GM18517 (cell line): ENCODE measurements at regions not wholly inside any gene's neighbourhood (a gene's known extent, or its start where the extent isn't known, plus 50 kb on each side); places are given as distances from the start of the nearest gene placed in this dataset.
"Not testable (repeated sequence)": the region's sequence is repeated elsewhere in the genome, so short reads cannot be mapped to it uniquely, and the experiment has no call there.

ENCODE experiments used
- ATAC-seq: cut with Tn5 transposase; IDR thresholded peaks from one replicate; pipeline ENCODE4 v1.9.1; 2021; ENCODE audit warnings: mild to moderate bottlenecking, moderate library complexity; ENCODE audit not compliant: unreplicated experiment

DNA sequence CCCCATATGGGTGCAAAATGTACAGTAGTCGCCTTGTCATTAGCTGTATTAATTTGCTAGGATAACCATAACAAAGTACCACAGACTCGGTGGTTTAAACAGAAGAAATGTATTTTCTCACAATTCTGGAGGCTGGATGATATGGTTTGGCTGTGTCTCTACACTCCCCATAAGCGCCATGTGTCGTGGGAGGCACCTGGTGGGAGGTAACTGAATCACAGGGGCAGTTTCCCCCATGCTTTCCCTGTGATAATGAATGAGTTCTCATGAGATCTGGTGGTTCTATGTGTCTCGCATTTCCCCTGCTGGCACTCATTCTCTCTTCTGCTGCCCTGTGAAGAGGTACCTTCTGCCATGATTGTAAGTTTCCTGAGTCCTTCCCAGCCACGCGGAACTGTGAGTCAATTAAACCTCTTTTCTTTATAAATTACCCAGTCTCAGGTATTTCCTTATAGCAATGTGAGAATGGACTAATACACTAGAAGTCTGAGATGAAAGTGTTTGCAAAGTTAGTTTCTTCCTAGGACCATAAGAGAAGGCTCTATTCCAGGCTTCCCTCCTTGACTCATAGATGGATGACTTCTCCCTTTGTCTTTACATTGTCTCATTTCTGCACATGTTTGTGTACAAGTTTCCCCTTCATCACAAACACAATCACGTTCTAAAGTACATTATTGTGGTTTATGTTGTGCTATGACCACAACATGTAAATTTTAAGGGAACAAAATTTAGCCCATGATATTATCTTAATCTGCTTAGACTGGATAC is 1442.6 kb downstream of the SUCLG1 start:
- no peak for ATAC-seq

DNA sequence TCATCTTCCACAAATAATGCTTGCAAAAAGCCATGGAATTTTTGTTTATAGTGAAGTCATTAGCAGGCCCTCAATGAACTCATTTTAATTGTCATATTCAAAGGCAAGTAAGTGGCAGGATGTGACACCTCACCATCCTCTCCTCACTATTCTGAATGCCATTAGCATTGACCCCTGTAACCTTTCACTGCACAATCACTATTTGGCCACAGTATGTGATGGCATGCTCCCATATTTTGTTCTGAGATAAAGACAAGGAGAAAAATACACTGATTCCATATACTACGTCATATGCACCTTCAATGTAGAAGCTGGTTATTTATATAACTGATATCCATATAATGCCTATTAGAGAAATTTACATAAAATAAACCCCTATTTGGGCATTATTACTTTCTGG is 1443.2 kb downstream of the SUCLG1 start:
- ATAC-seq, result no peak

DNA sequence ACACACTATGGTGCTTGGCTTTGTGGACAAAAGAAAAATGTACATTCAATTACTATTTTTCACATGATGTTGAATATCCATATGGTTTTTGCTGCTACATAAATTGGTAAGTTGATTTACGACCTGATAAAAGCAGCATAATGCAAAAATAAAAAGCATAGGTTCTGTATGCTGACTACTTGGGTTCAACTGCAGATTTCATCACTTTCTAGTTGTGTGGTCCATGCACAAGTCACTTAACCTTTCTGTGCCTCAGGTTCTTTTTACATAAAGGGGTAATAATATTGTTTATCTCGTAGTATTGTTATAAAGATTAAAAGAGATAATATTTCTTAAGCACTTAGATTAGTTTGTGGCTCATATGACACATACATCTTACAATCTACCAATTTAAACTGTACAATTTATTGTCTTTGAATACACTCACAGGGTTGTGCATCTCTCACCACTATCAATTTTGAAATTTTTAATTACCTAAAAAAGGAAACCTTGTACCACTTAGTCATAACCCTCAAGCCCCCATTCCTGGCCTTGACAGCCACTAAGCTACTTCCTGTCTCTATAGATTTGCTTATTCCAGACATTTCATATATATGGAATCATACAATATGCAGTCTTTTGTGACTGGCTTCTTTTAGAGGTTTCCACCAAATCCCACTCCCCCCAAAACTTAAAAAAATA is 1443.9 kb downstream of the SUCLG1 start:
- ATAC-seq, result no peak

DNA sequence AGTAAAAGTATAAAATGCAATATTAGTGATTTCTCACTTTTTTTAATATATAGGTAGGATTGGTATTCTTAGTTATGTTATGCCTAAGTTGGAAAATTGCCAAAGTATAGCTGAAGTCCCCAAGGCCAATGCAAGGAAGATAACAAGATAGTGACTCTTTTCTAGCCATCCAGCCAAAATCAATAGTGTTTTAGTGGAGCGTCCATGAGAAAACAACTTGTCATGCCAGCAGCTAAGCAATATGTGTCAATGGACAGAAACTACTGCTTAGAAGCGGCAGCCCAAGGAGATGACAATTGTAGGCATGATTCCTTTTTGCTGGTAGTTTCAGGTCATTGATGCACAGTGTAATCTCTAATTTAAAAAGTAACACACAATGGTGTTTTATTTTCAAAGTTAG is 1444.6 kb downstream of the SUCLG1 start:
- ATAC-seq, result no peak

DNA sequence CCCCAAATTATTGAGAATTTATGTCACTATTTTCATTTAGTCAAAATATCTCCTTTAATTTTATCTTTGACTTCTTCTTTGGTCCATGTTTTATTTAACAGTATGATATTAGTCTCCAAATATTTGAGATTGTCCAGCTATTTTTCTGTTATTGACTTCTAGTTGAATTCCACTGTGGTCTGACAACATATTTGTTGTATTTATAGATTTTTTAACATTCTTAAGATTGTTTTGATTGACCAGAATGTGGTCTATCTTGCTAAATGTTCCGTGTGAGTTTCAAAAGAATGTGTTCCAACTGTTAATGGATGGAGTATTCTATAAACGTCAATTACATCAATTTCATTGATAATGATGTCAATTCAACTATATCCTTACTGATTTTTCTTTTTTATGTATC is 1452.1 kb downstream of the SUCLG1 start:
- ATAC-seq, result no peak

DNA sequence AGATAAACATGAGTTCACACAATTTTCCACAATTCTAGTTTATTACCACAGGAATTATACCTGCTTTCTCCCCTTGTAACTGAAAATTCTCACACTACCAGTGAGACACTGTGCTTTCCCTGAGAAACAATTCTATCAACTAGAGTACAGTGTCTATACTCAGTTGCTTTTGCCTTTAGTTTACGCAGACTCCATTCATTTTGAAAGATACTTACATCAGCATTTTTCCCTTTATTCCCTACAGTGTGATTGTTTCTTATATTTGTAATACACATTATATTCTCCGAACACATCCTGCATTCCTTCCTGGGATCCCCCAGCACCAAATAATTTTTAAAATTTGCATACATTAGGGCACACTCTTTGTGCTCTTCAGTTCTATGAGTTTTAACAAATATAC is 1455.5 kb downstream of the SUCLG1 start:
- ATAC-seq, result no peak

DNA sequence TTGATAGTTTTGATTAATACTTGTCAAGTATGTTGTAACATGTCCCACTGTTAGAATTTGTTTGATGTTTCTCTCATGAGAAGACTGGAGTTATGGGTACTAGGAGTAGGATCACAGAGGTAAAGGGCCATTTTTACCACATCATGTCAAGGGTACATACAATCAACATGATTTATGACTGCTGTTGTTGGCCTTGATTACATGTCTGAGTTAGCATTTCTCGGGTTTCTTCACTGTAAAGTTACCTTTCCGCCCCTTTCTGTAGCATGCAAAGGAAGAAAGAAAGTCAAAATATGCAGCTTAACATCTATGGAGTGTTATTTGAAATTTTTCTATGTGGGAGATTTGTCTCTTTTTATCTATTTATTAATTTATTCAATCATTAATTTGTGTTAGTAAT is 1456.4 kb downstream of the SUCLG1 start:
- ATAC-seq, result no peak

DNA sequence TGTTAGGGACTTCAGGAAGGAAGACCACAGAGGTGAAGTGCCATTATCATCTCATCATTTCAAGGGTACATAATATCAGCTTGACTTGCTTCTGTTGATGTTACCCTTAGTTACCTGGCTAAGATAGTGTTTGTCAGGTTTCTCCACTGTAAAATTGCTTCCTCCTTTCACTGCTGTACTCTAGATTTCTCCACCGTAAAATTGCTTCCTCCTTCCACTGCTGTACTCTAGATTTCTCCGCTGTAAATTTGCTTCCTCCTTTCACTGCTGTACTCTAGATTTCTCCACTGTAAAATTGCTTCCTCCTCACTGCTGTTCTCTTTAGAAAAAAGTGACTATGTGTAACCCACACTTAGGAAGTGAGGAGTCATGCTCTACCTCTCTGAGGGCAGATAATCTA is 1460.3 kb downstream of the SUCLG1 start:
- no peak for ATAC-seq

DNA sequence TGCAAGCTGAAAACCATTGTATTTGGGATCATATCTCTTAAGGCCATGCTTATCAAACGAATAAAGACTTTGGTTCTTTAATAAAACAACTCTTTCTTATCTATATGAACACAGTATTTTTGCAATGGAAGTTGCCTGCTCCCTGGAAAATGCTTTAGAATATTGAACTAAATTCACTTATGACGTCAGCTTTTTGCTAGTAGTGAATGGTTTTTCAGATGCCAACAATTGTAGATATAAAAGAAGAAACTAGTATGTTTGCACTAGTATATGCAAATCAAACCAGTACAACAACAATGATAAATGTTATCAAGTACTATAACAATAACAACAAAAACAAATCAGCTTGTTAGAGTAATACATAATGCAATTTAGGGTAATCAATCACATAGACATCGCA is 1462.9 kb downstream of the SUCLG1 start:
- ATAC-seq, result no peak

DNA sequence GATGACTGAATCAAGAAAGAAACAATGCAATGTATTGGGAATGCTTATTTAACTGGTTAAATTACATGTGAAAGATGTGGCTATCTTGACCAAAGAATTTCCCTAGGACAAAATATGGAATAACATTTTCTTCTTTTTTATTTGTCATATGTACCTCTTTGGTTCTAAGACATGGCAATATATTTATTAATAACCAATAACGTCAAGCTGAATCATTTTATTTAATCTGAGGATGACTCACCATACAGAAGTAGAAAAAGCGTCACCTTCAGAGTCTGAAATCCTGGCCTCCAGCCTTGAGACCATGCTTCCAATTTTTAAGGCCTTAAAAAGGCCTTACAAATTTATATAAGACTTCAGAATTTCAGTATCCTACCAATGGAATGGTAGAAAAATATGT is 1464.9 kb downstream of the SUCLG1 start:
- ATAC-seq, result no peak

DNA sequence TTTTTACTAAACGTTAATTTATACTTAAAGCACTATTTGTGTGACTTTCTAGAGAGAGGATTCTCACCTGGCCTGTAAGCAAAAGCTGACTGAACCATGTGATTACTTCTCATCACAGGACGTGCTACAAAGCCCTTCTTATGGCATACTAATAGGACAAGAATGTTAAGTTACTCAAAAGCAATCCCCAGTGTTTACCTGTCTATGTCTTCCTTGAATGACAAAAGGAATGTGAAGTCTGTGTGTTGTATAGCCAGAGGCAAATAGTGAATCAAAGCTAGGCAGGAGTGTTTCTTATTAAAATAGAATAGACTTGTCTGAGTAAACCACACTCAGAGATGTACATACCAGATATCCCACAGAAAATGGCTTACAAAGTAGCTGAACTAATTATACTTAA is 1465.5 kb downstream of the SUCLG1 start:
- ATAC-seq, result no peak

DNA sequence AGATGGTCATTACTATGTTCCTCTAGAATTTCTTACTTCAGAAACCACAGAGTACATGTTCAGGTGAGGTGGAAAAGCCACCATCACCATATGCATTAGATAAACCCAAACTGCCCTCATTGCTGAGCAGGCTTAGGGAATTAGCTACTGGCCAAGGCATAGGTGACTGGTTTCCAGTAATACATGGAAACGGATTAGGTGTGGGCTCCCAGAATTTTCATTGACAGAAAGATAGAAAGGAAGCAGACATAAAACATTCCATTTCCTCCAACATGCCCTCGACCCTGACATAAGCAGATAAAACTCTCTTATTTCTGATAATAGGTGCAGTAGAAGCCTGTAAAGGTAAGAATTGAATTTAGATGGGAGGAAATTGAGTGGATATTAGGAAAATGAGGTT is 1466.1 kb downstream of the SUCLG1 start:
- no peak for ATAC-seq

DNA sequence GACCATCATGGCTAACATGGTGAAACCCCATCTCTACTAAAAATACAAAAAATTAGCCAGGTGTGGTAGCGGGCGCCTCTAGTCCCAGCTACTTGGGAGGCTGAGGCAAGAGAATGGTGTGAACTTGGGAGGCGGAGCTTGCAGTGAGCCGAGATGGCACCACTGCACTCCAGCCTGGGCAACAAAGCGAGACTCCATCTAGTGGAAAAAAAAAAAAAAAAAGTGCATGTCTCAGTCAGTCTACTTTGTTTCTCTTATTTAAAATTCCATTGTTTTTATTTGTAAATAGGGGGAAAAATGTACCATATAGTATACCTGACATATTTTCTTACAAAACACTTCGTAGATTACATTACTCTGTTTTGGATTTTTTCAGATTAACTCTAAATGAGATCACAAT is 1471.4 kb downstream of the SUCLG1 start:
- not testable (repeated sequence) for ATAC-seq

DNA sequence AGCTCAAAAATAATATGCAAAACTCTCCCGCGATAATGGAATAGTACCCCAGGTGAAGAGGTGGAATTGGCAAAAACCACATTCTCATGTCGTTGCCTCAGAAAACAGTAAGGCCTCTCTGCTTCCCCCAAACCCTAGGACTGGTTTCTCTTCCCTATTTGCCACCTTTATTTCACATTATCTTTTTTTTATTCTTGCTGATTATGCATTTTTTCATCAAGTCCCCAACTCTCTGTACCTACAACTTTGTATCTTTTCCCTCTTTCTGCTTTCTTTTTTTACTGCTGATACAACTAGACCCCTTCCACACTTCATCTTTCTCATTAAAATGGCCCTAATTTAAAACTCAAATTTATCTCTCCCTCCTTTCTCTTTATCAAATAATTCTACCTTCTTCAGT is 1472.2 kb downstream of the SUCLG1 start:
- ATAC-seq, result no peak

DNA sequence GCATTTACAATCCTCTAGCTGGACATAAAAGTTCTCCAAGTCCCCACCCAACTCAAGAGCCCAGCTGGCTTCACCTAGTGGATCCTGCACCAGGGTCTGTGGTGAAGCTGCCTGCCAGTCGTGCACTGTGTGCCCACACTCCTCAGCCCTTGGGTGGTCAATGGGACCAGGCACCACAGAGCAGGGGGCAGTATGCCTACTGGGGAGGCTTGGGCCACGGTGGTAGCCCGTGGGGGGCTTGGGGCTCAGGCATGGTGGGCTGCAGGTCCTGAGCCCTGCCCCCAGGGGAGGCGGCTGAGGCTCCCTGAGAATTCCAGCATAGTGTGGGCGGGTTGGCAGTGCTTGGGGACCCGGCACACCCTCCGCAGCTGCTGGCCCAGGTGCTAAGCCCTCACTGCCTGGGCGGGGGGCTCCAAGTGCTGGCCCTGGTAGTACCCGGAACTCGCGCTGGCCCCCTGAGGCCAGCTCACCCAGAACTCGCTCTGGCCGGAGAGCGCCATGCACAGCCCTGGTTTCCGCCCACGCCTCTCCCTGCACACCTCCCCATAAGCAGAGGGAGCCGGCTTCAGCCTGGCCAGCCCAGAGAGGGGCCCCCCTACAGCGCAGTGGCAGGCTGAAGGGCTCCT is 1473.4 kb downstream of the SUCLG1 start:
- no peak for ATAC-seq

DNA sequence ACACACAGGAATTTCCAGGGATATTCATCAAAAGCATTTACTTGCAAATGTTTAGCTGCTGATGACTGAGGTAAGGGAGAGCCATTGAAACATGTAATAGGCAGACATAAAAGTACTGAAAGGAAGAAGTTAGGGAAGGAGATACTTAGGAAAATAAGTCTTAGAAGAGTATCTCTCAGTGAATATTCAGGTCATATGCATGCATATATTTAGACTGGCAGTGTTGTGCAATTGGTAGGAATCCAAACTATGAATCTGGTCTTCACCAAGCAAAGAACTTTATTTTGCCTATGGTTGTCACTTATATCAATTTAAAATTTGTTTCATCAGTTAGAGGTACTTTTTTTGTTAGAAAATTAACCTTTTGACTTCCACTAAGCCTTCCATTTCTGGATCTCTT is 1490.7 kb downstream of the SUCLG1 start:
- no peak for ATAC-seq

DNA sequence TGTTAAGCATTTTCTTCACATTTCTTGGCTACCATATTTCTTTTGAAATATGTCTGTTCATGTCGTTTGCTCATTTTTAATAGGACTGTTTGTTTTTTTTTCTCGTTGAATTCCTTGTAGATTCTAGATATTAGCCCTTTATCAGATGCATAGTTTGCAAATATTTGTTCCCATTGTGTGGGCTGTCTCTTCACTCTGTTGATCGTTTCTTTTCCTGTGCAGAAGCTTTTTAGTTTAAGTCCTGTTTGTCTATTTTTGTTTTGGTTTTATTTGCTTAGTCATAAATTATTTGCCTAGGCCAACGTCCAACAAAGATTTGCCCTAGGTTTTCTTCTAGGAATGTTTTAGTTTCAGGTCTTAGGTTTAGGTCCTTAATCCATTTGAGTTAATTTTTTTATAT is 1494.7 kb downstream of the SUCLG1 start:
- no peak for ATAC-seq

DNA sequence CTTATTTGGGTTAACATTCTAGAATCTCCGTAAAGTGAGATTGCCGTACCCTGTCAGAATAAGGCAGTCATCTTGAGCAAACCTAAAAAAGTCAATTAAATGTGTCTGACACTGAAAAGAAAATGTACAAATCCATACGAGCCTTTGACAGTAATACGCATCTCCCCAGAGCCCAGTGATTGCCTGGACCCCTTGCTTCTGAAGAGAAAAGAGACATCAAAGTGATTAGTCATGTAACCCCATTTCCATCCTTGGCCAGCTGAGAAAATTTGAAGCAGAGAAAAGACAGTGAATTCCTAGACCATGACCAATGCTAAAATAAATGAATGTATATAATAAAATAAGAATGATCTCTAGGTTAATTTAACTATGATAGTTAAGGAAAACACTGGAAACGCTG is 1499.4 kb downstream of the SUCLG1 start:
- no peak for ATAC-seq

DNA sequence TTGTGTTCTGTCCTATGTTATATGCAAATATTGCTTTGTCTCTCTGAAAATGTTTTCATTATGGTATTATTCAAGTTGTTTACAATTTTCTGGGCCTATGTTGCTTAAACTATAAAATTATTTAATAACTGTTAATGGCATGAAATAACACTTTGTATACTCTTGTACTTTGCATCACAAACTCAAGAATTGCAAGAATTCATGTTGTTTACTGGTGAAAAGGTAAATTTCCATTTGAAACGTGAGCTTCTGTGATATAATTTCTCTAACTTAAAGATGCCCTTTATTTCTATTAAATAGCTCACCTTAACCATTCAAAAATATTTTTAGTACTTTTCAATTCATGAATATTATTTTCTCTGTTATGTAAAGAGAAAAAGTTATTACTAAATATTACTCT is 1504.2 kb downstream of the SUCLG1 start:
- ATAC-seq, result no peak

DNA sequence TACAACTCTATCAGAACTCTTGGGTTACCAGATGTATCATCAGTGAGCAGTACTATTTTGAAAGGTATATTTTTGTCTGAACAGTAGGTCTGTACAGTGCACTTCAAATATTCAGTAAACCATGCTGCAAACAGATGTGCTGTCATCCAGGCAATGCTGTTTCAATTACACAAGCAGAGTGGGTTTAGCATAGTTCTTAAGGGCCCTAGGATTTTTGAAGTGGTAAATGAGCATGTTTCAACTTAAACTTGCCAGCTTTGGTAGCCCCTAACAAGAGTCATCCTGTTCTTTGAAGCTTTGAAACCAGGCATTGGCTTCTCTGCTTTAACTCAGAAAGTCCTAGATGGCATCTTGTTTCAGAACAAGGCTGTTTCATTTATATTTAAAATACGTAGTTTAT is 1519.9 kb downstream of the SUCLG1 start:
- ATAC-seq, result no peak

DNA sequence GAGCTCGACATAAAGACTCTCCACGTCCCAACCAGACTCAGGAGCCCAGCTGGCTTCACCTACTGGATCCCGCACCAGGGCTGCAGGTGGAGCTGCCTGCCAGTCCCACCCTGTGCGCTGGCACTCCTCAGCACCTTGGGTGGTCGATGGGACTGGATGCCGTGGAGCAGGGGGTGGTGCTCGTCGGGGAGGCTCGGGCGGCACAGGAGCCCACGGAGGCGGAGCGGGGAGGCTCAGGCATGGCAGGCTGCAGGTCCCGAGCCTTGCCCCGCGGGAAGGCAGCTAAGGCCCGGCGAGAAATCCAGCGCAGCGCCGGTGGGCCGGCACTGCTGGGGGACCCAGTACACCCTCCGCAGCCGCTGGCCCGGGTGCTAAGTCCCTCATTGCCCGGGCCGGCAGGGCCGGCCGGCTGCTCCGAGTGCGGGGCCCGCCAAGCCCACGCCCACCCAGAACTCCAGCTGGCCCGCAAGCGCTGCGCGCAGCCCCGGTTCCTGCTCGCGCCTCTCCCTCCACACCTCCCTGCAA is 1520.7 kb downstream of the SUCLG1 start:
- ATAC-seq, result not testable (repeated sequence)

DNA sequence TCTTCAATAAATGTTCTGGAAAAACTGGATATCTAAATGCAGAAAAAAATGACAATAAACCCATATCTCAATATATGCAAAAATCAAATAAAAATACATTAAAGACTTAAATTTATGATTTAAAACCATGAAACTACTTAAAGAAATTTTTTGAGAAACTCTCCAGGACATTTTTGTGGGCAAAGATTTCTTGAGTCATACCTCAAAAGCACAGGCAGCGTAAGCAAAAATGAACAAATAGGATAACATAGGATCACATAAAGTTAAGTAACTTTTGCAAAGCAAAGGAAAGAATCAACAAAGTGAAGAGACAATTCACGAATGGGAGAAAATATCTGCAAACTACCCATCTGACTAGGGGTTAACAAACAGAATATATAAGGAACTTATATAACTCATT is 1545.5 kb downstream of the SUCLG1 start:
- ATAC-seq, result no peak
